Keratinocyte (primary cell): ENCODE measurements at regions not wholly inside any gene's neighbourhood (a gene's known extent, or its start where the extent isn't known, plus 50 kb on each side); places are given as distances from the start of the nearest gene placed in this dataset.

Experiments
- EZH2 ChIP-seq: IDR thresholded peaks from one replicate; pipeline ENCODE4 v1.6.1; 2012; ENCODE audit warnings: inconsistent platforms, mild to moderate bottlenecking, low read length, moderate library complexity
- TF ChIP-seq, protein P1 (sequence below), 3 experiments: IDR thresholded peaks in 1 of 3; conservative IDR thresholded peaks in 1 of 3; optimal IDR thresholded peaks in 1 of 3; 2 replicates in 2 of 3; 3 replicates in 1 of 3; pipeline versions ENCODE3 to v1.5.1; 2011; ENCODE audit warnings: low read length in 3 of 3, mild to moderate bottlenecking in 3 of 3, moderate library complexity in 2 of 3, control low read depth in 1 of 3, inconsistent platforms in 1 of 3; ENCODE audit not compliant: insufficient read depth in 2 of 3; ENCODE audit errors: extremely low read depth in 1 of 3

DNA sequence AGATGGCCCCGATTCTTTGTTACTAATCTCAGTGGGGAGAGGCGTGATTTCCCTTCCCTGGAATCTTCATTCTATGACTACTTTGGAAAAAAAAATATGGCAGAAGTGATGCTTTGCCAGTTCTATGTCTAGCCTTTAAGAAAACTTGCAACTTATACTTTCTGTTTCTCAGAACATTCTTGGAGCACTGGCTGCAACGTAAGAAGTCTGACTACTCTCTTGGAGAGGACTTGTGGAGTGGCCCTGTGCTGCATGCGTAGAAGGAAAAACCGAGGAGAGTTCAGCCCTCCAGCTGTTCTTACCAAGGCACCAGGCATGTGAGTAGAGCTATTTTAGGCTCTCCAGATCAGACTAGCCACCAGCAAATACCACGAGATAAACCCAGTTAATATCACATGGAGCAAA lies 77.6 kb upstream of the STXBP5 start:
- TF ChIP-seq, protein P1, sequence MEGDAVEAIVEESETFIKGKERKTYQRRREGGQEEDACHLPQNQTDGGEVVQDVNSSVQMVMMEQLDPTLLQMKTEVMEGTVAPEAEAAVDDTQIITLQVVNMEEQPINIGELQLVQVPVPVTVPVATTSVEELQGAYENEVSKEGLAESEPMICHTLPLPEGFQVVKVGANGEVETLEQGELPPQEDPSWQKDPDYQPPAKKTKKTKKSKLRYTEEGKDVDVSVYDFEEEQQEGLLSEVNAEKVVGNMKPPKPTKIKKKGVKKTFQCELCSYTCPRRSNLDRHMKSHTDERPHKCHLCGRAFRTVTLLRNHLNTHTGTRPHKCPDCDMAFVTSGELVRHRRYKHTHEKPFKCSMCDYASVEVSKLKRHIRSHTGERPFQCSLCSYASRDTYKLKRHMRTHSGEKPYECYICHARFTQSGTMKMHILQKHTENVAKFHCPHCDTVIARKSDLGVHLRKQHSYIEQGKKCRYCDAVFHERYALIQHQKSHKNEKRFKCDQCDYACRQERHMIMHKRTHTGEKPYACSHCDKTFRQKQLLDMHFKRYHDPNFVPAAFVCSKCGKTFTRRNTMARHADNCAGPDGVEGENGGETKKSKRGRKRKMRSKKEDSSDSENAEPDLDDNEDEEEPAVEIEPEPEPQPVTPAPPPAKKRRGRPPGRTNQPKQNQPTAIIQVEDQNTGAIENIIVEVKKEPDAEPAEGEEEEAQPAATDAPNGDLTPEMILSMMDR (optimal IDR thresholded peaks at IDR 0.05 in 1 of 3, IDR thresholded peaks at IDR 0.05 in 1 of 3, conservative IDR thresholded peaks at IDR 0.05 in 1 of 3; ENCODE audit: extremely low read depth in 1 of 3, insufficient read depth in 2 of 3, low read length in 3 of 3) = no peak
- TF ChIP-seq EZH2 = no peak
